Mucosa of descending colon (tissue), 3 donors: ENCODE measurements at regions not wholly inside any gene's neighbourhood (a gene's known extent, or its start where the extent isn't known, plus 50 kb on each side); places are given as distances from the start of the nearest gene placed in this dataset.

Experiments used
- ATAC-seq: fragments of 200-7000 bp; cut with Tn5 transposase; one replicate; pipeline ENCODE4 v1.9.1; 2020; ENCODE audit warnings: mild to moderate bottlenecking, moderate library complexity
- DNase-seq, 3 donors: peaks; one replicate each; pipeline ENCODE4 v3.0.0-alpha.2; 2020
- H3K36me3 ChIP-seq: fragments of 200-600 bp; one replicate; pipeline ENCODE4 v1.8.0; 2021; ENCODE audit warnings: low read depth, mild to moderate bottlenecking
- H3K4me1 ChIP-seq: fragments of 200-600 bp; one replicate; pipeline ENCODE4 v1.8.0; 2021; ENCODE audit warnings: low read depth, mild to moderate bottlenecking
- H3K4me3 ChIP-seq: fragments of 200-600 bp; one replicate; pipeline ENCODE4 v1.8.0; 2021; ENCODE audit warnings: mild to moderate bottlenecking
- H3K9me3 ChIP-seq: fragments of 200-600 bp; one replicate; pipeline ENCODE4 v1.8.0; 2021; ENCODE audit warnings: mild to moderate bottlenecking
- intact Hi-C, 2 donors: fragments of 100-400 bp; cut with DNase I in 1 of 2; cut with micrococcal nuclease in 1 of 2; formaldehyde crosslinking; loops; one replicate each; pipeline versions ENCODE4 v1.11.0 to v1.11.1; 2022; cut with DNase I, micrococcal nuclease
- TF ChIP-seq, protein P1 (sequence below): fragments of 200-600 bp; IDR thresholded peaks from one replicate; pipeline ENCODE4 v1.8.0; 2022; ENCODE audit warnings: antibody characterized with exemption, mild to moderate bottlenecking
- donor health status: DM: no; HTN: no; CAD: no; lungs with moderate emphysema.
- donor health status: DM: no; HTN: no; CAD: no.
- donor health status: DM: no; HTN: yes; CAD: no.

DNA sequence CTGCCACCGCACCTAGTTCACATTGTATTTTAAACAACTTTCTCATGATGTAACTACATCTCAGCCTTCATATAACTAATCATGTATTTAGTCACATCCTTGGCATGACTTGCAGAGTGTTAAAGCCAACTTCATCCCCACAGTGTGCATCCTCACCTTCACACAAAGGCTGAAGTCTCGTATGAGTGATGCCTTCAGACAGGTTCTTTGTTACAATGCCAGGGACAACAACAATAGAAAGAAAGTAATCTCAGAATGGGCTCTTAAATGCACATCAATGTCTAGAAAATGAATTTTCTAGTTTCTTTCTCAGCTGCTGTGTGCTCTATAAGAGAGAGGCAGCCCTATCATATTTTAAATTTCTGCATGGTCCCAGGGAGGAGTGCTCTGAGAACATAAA, 221.3 kb downstream of the DIO2 start:
- TF ChIP-seq, protein P1, sequence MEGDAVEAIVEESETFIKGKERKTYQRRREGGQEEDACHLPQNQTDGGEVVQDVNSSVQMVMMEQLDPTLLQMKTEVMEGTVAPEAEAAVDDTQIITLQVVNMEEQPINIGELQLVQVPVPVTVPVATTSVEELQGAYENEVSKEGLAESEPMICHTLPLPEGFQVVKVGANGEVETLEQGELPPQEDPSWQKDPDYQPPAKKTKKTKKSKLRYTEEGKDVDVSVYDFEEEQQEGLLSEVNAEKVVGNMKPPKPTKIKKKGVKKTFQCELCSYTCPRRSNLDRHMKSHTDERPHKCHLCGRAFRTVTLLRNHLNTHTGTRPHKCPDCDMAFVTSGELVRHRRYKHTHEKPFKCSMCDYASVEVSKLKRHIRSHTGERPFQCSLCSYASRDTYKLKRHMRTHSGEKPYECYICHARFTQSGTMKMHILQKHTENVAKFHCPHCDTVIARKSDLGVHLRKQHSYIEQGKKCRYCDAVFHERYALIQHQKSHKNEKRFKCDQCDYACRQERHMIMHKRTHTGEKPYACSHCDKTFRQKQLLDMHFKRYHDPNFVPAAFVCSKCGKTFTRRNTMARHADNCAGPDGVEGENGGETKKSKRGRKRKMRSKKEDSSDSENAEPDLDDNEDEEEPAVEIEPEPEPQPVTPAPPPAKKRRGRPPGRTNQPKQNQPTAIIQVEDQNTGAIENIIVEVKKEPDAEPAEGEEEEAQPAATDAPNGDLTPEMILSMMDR, result no peak
- Histone ChIP-seq H3K4me3 (no peak overlapping the region), H3K36me3 (no peaks in the 10 kb centered on the region), H3K9me3 (no peaks in the 10 kb centered on the region), H3K4me1 (no peaks in the 10 kb centered on the region)
- intact Hi-C loops, result no loop called here
- no peak for DNase-seq
- ATAC-seq, result no peak

GRCh38 chr14:79986251-79986650, 225.1 kb downstream of the DIO2 start:
- no peaks in the 10 kb centered on the region for H3K4me1 ChIP-seq
- H3K4me3 ChIP-seq, result no peak overlapping the region
- TF ChIP-seq, protein P1, result no peak
- no peaks in the 10 kb centered on the region for H3K36me3 ChIP-seq
- intact Hi-C loops, result no loop called here
- no peak for DNase-seq
- no peaks in the 10 kb centered on the region for H3K9me3 ChIP-seq
- no peak for ATAC-seq

GRCh38 chr14:79972230-79972629, 239.1 kb downstream of the DIO2 start:
- no peak overlapping the region for H3K4me3 ChIP-seq
- intact Hi-C loops, result no loop called here
- H3K4me1 ChIP-seq, result no peaks in the 10 kb centered on the region
- H3K9me3 ChIP-seq, result no peaks in the 10 kb centered on the region
- ATAC-seq, result no peak
- no peaks in the 10 kb centered on the region for H3K36me3 ChIP-seq
- DNase-seq, result no peak
- TF ChIP-seq, protein P1, result no peak

DNA sequence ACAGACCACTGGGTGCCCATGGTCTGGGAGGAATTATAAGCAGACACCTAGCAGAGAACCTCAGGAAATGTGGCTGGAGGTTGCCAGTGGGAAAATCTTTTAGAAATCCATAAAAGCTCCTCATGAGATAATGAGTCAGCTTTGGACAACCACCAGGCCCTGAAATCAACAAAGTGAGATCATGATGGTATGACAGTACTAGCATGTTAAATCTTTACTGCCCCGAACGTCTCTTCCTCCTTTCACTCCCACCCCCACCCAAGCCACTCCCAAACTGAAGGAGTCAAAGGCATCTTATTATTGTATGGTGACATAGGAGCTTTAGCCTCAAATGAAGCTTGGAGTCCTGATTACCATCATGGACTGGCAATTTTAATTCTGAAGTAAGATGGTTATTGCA, 240.0 kb downstream of the DIO2 start:
- TF ChIP-seq, protein P1, result no peak
- ATAC-seq, result peak; percentile 49
- intact Hi-C loops, result no loop called here

GRCh38 chr14:79967453-79967852, 243.9 kb downstream of the DIO2 start:
- intact Hi-C loops, result no loop called here
- ATAC-seq, result no peak
- DNase-seq, result no peak
- H3K36me3 ChIP-seq, result no peaks in the 10 kb centered on the region
- TF ChIP-seq, protein P1, result no peak
- H3K4me1 ChIP-seq, result no peaks in the 10 kb centered on the region
- no peaks in the 10 kb centered on the region for H3K9me3 ChIP-seq
- no peak overlapping the region for H3K4me3 ChIP-seq

More for the DNA sequence above, 240.0 kb downstream of the DIO2 start:
- H3K9me3 ChIP-seq, result no peaks in the 10 kb centered on the region
- DNase-seq, result no peak
- no peaks in the 10 kb centered on the region for H3K36me3 ChIP-seq
- no peaks in the 10 kb centered on the region for H3K4me1 ChIP-seq
- H3K4me3 ChIP-seq, result no peak overlapping the region

DNA sequence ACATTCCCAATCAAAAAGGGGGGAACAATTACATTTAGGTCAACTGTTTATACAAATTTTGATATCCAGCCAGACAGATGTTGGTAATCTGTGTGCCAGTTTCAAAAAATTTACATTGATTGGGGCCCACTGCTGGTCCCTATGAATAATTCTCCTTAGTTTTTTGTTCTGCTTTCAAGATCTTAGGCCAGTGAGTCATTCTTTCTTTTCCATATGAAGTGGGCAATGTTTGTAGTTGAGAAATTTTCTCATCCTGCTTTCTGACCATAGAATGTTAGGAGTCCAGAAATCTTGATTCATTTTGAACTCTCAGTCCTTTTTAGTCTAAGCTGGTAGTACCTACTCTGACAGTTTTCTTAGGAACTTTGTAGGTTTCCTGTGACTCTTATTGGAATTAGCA, 244.3 kb downstream of the DIO2 start:
- Histone ChIP-seq H3K4me3 (no peak overlapping the region), H3K36me3 (no peaks in the 10 kb centered on the region), H3K4me1 (no peaks in the 10 kb centered on the region), H3K9me3 (no peaks in the 10 kb centered on the region)
- DNase-seq (no peak), ATAC-seq (no peak)
- TF ChIP-seq, protein P1, result no peak
- intact Hi-C loops, result no loop called here
